ENCODE measurements at regions not wholly inside any gene's neighbourhood (a gene's known extent, or its start where the extent isn't known, plus 50 kb on each side); places are given as distances from the start of the nearest gene placed in this dataset.

DNA sequence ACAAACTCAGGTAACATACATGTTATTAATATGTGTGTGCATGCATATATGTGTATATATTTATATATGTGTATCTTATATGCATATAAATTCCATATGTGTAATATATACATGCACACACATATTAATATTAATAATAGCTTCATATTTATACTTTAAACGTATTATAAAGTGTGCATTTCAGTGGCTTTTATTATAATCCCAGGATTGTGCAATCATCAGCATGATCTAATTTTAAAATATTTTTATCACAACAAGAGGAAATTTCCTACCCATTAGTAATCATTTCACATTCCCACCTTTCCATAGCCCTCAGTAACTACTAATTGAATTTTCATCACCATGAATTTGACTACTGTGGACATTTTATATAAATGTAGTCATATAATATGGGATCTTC lies 2211.9 kb upstream of the TENM3 start:
- DNase-seq (ENCODE audit: low read depth in 2 of 2): no peak

DNA sequence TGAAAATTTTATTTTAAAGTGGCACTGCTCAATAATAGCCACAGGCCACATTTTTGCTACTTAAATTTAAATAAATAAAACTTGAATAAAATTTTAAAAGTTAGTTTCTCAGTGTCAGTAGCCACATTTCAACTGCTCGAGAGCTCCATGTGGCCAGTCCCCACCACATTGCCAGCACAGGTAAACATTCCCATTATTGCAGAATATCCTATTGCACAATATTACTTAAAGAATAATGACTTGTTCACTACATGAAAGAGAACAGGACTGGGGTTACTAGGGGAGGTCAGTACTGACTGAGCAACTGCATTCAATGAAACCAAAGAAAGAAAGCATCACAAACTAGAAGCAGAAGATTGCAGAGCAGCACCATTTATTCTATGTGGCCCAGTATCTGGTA lies 2201.6 kb upstream of the TENM3 start:
- DNase-seq (ENCODE audit: low read depth in 2 of 2): no peak

- DNase-seq (ENCODE audit: low read depth in 2 of 2): no peak
Measured at GRCh38 chr4:180052629-180053028, 2190.6 kb upstream of the TENM3 start.

- DNase-seq (ENCODE audit: low read depth in 2 of 2): no peak
Measured at GRCh38 chr4:180054291-180054690, 2188.9 kb upstream of the TENM3 start.

- DNase-seq (ENCODE audit: low read depth in 2 of 2): no peak
Measured at GRCh38 chr4:180057299-180057721, 2185.9 kb upstream of the TENM3 start.

- DNase-seq (ENCODE audit: low read depth in 2 of 2): no peak
Measured at GRCh38 chr4:180057891-180058671, 2185.1 kb upstream of the TENM3 start.

DNA sequence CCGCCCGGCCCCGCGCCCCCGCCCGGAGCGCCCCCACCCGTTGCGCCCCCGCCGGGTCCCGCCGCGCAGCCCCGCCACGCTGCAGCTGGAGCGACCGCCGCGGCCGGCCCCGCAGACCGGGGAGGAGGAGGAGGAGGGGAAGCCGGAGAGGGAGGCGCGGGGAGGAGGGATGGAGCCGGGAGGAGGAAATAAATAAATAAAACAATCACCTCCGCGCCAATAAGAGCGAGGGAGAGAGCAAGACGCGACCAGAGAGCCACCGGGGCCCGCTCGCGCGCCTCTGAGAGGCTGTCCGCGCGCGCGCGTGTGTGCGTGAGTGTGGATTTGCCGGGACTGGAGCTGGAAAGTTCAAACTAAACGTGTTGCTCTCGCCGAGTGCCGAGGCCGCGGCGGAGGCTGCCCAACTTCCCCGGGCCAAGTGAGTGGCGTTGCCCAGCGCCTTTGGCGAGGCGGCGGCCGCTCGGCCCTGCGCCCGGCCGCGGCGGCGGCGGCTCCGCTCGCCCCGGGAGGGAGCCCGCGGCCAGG lies 2184.4 kb upstream of the TENM3 start:
- no peak for DNase-seq (ENCODE audit: low read depth in 2 of 2)

- no peak for DNase-seq (ENCODE audit: low read depth in 2 of 2)
Measured at GRCh38 chr4:180059216-180059881, 2183.9 kb upstream of the TENM3 start.

DNA sequence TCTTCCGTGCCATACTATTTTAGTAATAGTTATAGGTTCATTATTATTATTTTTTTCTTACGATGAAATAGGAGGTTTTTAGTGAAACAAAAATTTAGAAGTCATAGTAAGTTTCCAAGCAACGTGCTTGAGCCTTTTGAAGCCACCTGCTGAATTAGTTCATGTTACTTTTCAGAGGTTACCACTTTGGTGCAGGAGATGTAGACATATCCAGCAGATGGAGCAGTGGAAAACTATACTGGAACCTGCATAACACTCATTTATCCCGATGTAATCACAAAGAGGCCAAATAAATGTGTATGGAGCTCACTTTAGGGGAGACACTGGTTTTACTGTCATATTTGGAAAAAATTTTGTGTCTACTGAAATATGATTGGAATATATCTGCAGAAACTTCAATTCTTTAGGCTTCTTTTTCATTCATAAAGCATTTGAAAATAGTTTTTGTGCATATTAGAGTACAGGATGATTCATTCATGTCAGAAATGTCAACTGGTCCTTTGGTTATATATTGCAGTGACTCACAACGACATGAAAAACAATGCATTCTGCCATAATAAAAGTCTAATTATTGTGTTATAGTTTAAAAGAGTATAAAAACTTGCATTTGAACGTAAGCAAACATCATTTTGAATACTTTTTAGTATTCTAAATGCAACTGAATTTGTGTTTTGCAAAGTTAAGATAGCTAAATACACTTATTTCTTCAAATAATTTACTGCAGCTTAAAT lies 2182.9 kb upstream of the TENM3 start:
- DNase-seq (ENCODE audit: low read depth in 2 of 2): no peak

DNA sequence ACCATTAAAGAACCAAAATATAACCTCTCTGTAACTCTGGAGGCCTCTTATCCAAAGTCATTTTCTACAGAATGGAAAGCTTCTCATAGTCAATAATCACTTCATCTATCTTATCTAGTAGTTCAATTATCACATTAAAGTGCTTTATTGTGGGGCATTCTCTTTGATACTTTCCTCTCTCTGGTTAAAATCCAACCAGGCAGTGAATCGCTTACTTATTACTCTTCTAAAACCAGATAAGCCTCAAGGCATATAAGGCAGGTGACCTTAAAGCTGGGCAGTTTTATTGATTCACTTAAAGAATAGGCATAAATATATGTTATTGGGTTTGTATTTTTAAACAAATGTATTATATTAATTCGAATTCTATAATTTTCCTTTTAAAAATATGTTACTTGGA lies 2162.1 kb upstream of the TENM3 start:
- DNase-seq (ENCODE audit: low read depth in 2 of 2): no peak

DNA sequence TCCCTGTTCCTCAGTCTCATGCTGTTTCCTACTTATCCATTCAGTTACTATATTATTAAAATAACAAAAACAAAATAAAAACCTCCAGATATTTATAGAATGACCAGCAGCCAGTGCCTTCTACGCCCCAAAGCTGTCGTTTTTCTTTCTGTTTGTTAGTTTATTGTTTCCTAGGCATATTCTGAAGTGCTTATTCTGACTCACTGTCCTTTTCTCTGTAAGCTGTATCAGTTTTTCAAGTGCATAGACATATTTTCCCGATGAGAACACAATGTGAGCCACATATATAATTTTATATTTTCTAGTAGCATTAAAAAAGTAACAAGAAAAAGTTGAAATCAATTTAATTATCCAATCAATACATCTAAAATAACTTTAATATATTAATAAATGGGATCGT lies 2158.6 kb upstream of the TENM3 start:
- no peak for DNase-seq (ENCODE audit: low read depth in 2 of 2)

DNA sequence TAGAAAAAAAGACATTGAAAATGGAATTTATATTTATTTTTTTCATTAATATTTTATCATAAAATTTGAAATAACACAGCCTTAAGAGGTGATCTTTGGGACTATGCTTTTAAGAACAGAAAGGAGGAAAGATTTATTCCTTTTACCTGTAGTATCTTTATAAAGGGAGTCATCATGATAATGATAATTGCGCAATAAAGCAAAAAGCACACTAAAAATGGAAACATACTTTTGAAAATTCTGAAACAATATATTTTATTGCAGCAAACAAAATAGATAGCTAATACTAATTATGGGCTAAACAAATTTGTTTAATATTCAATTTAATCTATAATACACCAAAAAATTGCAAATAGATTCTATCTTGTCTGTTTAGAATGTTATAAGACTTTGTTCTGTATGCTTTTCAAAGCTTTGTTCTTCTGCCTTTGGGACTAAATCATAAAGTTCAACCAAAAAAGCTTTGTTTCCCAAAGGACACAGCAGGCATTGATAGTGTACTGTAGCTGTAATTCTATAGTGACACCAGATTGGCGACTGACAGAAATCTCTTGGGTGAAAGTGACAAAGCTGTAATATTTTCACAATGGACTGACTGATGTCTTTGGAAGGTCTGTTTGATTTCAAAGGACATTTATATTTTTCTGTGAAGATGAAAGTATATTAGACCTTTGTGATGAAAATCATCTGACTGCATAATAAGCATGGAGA lies 2156.6 kb upstream of the TENM3 start:
- DNase-seq (ENCODE audit: low read depth in 2 of 2): no peak

GRCh38 chr4:180098586-180098985 lies 2144.6 kb upstream of the TENM3 start:
- no peak for DNase-seq (ENCODE audit: low read depth in 2 of 2)

- no peak for DNase-seq (ENCODE audit: low read depth in 2 of 2)
Measured at GRCh38 chr4:180099957-180100356, 2143.2 kb upstream of the TENM3 start.

DNA sequence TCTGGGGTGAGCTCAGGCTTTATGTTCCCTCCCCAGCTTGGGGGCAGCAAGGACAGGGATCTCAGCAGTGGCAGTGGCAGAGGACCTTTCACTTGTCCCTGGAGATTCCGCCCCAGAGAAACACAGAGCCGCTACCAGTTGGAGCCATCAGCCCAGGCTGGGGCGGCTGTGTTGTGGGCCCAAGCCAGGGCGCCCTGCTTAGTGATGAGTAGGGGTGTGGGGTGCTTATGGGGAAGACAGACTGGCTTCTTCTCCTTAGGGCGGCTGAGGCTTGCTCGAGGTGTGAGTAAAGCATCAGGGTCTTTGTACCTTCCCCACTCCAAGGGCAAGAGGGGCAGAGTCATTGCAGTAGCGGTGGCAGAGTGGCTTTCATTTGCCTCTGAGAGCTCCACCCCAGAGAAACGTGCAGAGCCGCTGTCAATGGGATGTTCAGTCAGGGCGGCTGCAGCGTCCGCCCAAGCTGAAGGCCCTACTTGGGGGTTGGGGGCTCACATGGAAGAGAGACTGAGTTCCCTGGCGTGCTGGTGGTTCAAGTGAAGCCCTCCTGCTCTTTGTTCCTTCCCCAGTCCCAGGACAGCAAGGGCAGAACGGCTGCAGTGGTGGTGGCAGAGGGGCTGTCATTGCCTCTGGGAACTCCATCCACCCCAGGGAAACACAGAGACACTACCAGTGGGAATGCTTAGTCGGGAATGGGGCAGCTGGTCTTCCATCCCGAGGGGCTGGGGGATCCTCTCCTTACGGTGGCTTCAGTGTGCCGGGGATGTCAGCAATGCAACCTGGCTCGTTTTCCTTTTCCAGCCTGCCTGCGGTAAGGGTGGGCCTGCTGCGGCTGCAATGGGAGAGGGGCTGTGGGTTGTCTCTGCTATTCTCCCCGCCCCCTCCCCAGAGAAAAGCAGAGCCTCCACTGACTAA lies 2142.5 kb upstream of the TENM3 start:
- DNase-seq (ENCODE audit: low read depth in 2 of 2): no peak

- no peak for DNase-seq (ENCODE audit: low read depth in 2 of 2)
Measured at GRCh38 chr4:180101348-180102083, 2141.7 kb upstream of the TENM3 start.

GRCh38 chr4:180103794-180104193 lies 2139.4 kb upstream of the TENM3 start:
- no peak for DNase-seq (ENCODE audit: low read depth in 2 of 2)

DNA sequence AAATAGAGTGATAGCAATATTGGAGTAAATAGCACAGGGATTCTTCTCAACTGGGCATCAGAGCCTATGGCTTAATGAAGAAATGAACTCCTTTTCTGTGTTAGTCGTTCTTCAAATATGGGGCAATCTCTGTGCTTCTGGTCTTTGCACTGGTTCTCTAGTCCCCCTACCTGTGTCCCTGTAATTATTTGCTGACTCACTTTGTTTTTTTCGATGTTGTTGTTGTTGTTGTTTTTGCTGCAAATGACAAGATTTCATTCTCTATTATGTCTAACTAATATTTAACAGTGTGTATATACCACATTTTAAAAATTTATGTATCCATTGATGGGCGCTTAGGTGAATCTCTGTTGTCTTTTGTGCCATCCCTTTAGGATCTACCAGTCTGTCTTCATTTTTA lies 2137.8 kb upstream of the TENM3 start:
- no peak for DNase-seq (ENCODE audit: low read depth in 2 of 2)

DNA sequence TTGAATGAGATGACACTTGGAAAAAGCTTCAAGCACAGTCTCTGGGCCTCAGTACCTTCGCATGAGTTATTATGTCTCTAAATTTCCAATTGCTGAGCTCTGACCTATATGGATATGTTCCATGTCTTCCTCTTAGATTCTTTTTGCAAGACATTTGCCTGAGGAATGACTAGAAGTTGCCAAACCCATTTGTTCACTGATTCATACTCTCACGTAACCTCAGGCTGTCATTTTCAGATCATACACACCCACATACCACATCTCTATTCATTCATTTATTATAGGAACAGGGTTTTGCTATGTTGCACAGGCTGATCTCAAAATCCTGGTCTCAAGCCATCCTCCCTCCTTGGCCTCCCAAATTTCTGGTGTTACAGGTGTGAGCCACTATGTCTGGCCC lies 2137.1 kb upstream of the TENM3 start:
- no peak for DNase-seq (ENCODE audit: low read depth in 2 of 2)

DNA sequence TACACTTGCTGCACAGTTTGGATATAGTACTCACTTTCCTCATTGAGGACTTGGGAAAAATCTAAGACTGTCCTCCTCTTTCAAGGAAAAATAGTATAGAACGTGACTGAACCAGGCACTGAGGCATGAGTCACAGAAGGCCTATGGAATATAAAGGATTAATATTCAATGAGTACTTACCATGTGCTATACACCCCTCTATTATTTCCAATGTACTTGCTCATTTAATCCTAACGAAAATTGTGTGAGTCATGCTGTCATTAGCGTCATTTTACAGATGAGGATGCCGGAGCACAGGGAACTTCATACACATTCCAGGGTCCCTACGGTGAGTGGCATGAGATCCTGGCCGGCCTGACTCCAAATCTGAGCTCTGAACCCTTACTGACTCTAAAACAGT lies 2136.2 kb upstream of the TENM3 start:
- no peak for DNase-seq (ENCODE audit: low read depth in 2 of 2)
